SK-N-SH treated with all-trans-retinoic acid at 6 μM for 48 hours (cell line): ENCODE measurements at regions not wholly inside any gene's neighbourhood (a gene's known extent, or its start where the extent isn't known, plus 50 kb on each side); places are given as distances from the start of the nearest gene placed in this dataset.

Experiments
- ARNTL ChIP-seq: fragments of 450-650 bp; formaldehyde crosslinking; IDR thresholded peaks from 2 replicates; pipeline ENCODE4 v1.5.0; 2020; ENCODE audit warnings: low read depth, mild to moderate bottlenecking, moderate library complexity, borderline replicate concordance
- BACH2 ChIP-seq: fragments of 250-450 bp; sonication (Bioruptor Pico); IDR thresholded peaks from 2 replicates; pipeline ENCODE4 v1.9.0; 2021; ENCODE audit warnings: mild to moderate bottlenecking, borderline replicate concordance
- CREB5 ChIP-seq: fragments of 250-450 bp; sonication (Bioruptor Pico); IDR thresholded peaks from 2 replicates; pipeline ENCODE4 v1.5.1; 2020; ENCODE audit warnings: low read depth, mild to moderate bottlenecking, moderate library complexity
- ESRRG ChIP-seq: fragments of 250-450 bp; sonication (Bioruptor Pico); IDR thresholded peaks from 2 replicates; pipeline ENCODE4 v1.6.1; 2021; ENCODE audit warnings: mild to moderate bottlenecking
- GLIS3 ChIP-seq: fragments of 250-450 bp; sonication (Bioruptor Pico); IDR thresholded peaks from 2 replicates; pipeline ENCODE4 v1.5.0; 2020; ENCODE audit warnings: mild to moderate bottlenecking, moderate library complexity
- OSR1 ChIP-seq: fragments of 250-450 bp; sonication (Bioruptor Pico); IDR thresholded peaks from 2 replicates; pipeline ENCODE4 v1.8.0; 2022; ENCODE audit warnings: moderate library complexity, mild to moderate bottlenecking, inconsistent platforms
- POU6F1 ChIP-seq: fragments of 250-450 bp; sonication (Bioruptor Pico); IDR thresholded peaks from 2 replicates; pipeline ENCODE4 v1.8.0; 2021; ENCODE audit warnings: low read depth, mild to moderate bottlenecking, moderate library complexity, borderline replicate concordance
- PPARA ChIP-seq: fragments of 250-450 bp; sonication (Bioruptor Pico); IDR thresholded peaks from 2 replicates; pipeline ENCODE4 v1.5.0; 2020; ENCODE audit warnings: mild to moderate bottlenecking, borderline replicate concordance
- RARB ChIP-seq: fragments of 250-450 bp; sonication (Bioruptor Pico); IDR thresholded peaks from 2 replicates; pipeline ENCODE4 v1.8.0; 2021; ENCODE audit warnings: mild to moderate bottlenecking, moderate library complexity
- SNAI2 ChIP-seq: fragments of 250-450 bp; sonication (Bioruptor Pico); IDR thresholded peaks from 2 replicates; pipeline ENCODE4 v1.5.0; 2020; ENCODE audit warnings: mild to moderate bottlenecking, moderate library complexity
- ZC3H10 ChIP-seq: fragments of 250-450 bp; sonication (Bioruptor Pico); IDR thresholded peaks from 2 replicates; pipeline ENCODE4 v1.5.1; 2021; ENCODE audit warnings: mild to moderate bottlenecking, moderate library complexity
- ZFP30 ChIP-seq: fragments of 450-650 bp; formaldehyde crosslinking; IDR thresholded peaks from 2 replicates; pipeline ENCODE4 v1.5.0; 2022; ENCODE audit warnings: mild to moderate bottlenecking, moderate library complexity
- ZNF565 ChIP-seq: fragments of 450-650 bp; formaldehyde crosslinking; conservative IDR thresholded peaks from 2 replicates; pipeline ENCODE4 v1.5.0; 2020; ENCODE audit warnings: low read depth, mild to moderate bottlenecking, moderate library complexity
- TF ChIP-seq, protein P1 (sequence below): fragments of 250-450 bp; sonication (Bioruptor Pico); IDR thresholded peaks from 2 replicates; pipeline ENCODE4 v1.8.0; 2020; ENCODE audit warnings: mild to moderate bottlenecking, moderate library complexity, borderline replicate concordance

- no peak for TF ChIP-seq RARB (CRISPR knock-in tag)
- TF ChIP-seq POU6F1 (CRISPR knock-in tag) = no peak
- TF ChIP-seq ZFP30 (CRISPR knock-in tag) = no peak
- TF ChIP-seq BACH2 = no peak
- no peak for TF ChIP-seq PPARA (CRISPR knock-in tag)
- TF ChIP-seq, protein P1, sequence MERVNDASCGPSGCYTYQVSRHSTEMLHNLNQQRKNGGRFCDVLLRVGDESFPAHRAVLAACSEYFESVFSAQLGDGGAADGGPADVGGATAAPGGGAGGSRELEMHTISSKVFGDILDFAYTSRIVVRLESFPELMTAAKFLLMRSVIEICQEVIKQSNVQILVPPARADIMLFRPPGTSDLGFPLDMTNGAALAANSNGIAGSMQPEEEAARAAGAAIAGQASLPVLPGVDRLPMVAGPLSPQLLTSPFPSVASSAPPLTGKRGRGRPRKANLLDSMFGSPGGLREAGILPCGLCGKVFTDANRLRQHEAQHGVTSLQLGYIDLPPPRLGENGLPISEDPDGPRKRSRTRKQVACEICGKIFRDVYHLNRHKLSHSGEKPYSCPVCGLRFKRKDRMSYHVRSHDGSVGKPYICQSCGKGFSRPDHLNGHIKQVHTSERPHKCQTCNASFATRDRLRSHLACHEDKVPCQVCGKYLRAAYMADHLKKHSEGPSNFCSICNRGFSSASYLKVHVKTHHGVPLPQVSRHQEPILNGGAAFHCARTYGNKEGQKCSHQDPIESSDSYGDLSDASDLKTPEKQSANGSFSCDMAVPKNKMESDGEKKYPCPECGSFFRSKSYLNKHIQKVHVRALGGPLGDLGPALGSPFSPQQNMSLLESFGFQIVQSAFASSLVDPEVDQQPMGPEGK (CRISPR knock-in tag) = no peak
- TF ChIP-seq ZNF565 (CRISPR knock-in tag) = no peak
- no peak for TF ChIP-seq CREB5 (CRISPR knock-in tag)
- no peak for TF ChIP-seq ZC3H10 (CRISPR knock-in tag)
- no peak for TF ChIP-seq SNAI2 (CRISPR knock-in tag)
- TF ChIP-seq ESRRG (CRISPR knock-in tag) = no peak
- TF ChIP-seq OSR1 (CRISPR knock-in tag) = no peak
- no peak for TF ChIP-seq GLIS3 (CRISPR knock-in tag)
- no peak for TF ChIP-seq ARNTL (CRISPR knock-in tag)
Measured at GRCh38 chr7:136336932-136337331, 359.8 kb upstream of the MTPN start.
